Nephron progenitor cell (in vitro differentiated cells): ENCODE measurements at regions not wholly inside any gene's neighbourhood (a gene's known extent, or its start where the extent isn't known, plus 50 kb on each side); places are given as distances from the start of the nearest gene placed in this dataset.

Experiments used
- DNase-seq: peaks from one replicate; pipeline ENCODE4 v3.0.0; 2021
- H3K27ac Mint-ChIP-seq: 2 replicates; pipeline ENCODE4 v1.8.0; 2021; ENCODE audit warnings: mild to moderate bottlenecking, moderate library complexity, mixed read lengths
- H3K27me3 Mint-ChIP-seq: 2 replicates; pipeline ENCODE4 v1.8.0; 2021; ENCODE audit warnings: mild to moderate bottlenecking, low read depth, mixed read lengths; ENCODE audit not compliant: poor library complexity
- H3K36me3 Mint-ChIP-seq: 2 replicates; pipeline ENCODE4 v1.8.0; 2021; ENCODE audit warnings: low read depth, mixed read lengths
- H3K4me1 Mint-ChIP-seq: 2 replicates; pipeline ENCODE4 v1.8.0; 2021; ENCODE audit warnings: mixed read lengths
- H3K4me3 Mint-ChIP-seq: 2 replicates; pipeline ENCODE4 v1.8.0; 2021; ENCODE audit warnings: mild to moderate bottlenecking, moderate library complexity, mixed read lengths
- H3K9me3 Mint-ChIP-seq: 2 replicates; pipeline ENCODE4 v1.8.0; 2021; ENCODE audit warnings: mild to moderate bottlenecking, moderate library complexity, mixed read lengths
- CTCF ChIP-seq: fragments of 200-600 bp; sonication (generic); IDR thresholded peaks from 2 replicates; pipeline ENCODE4 v1.5.0; 2021; ENCODE audit warnings: antibody characterized with exemption

DNA sequence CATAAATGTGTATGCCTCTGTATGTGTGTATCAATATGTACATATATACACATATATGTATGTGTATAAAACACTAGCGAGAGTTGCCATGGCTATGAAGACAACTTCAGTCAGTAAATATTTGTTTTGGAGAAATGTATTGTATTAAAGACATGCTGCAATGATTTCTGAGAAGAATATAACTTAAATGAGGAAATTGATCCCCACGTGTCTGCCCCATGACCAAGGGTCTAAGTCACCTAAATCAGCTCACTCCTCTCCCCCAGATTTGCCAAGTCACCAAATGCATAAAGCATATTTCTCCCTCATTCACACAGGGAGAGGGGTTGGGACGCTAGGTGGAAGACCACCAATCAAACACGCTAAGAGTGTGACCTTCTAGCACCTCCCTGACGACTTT lies 58.3 kb upstream of the LYST start:
- no peak overlapping the region for H3K27ac Mint-ChIP-seq
- no peak for DNase-seq
- peaks cover 37% of the 10 kb centered on the region for H3K4me1 Mint-ChIP-seq
- peaks cover 7% of the 10 kb centered on the region for H3K27me3 Mint-ChIP-seq
- no peaks in the 10 kb centered on the region for H3K9me3 Mint-ChIP-seq
- H3K4me3 Mint-ChIP-seq = no peak overlapping the region
- no peak for TF ChIP-seq CTCF
- no peaks in the 10 kb centered on the region for H3K36me3 Mint-ChIP-seq

- no peaks in the 10 kb centered on the region for H3K9me3 Mint-ChIP-seq
- H3K36me3 Mint-ChIP-seq = no peaks in the 10 kb centered on the region
- TF ChIP-seq CTCF = no peak
- H3K27me3 Mint-ChIP-seq = peaks cover 12% of the 10 kb centered on the region
- no peak for DNase-seq
- peaks cover 52% of the 10 kb centered on the region for H3K4me1 Mint-ChIP-seq
- H3K4me3 Mint-ChIP-seq = no peak overlapping the region
- H3K27ac Mint-ChIP-seq = no peak overlapping the region
These were observed 56.8 kb upstream of the LYST start for GRCh38 chr1:235923466-235924021.

- DNase-seq = no peak
- no peak overlapping the region for H3K4me3 Mint-ChIP-seq
- no peaks in the 10 kb centered on the region for H3K36me3 Mint-ChIP-seq
- H3K9me3 Mint-ChIP-seq = no peaks in the 10 kb centered on the region
- peaks cover 16% of the 10 kb centered on the region for H3K27me3 Mint-ChIP-seq
- peak overlapping the region; percentile 88 for H3K27ac Mint-ChIP-seq
- peaks cover 74% of the 10 kb centered on the region for H3K4me1 Mint-ChIP-seq
- no peak for TF ChIP-seq CTCF
These were observed 54.1 kb upstream of the LYST start for GRCh38 chr1:235920596-235921375.

- peak overlapping the region; percentile 88 for H3K27ac Mint-ChIP-seq
- no peak overlapping the region for H3K4me3 Mint-ChIP-seq
- peaks cover 18% of the 10 kb centered on the region for H3K27me3 Mint-ChIP-seq
- no peaks in the 10 kb centered on the region for H3K36me3 Mint-ChIP-seq
- TF ChIP-seq CTCF = no peak
- no peak for DNase-seq
- H3K9me3 Mint-ChIP-seq = no peaks in the 10 kb centered on the region
- H3K4me1 Mint-ChIP-seq = peaks cover 74% of the 10 kb centered on the region
These were observed 53.2 kb upstream of the LYST start for GRCh38 chr1:235919833-235920441.

GRCh38 chr1:235919127-235919832 lies 52.6 kb upstream of the LYST start:
- Mint-ChIP-seq H3K4me3 (peak overlapping the region; percentile 37), H3K27me3 (peaks cover 18% of the 10 kb centered on the region), H3K9me3 (no peaks in the 10 kb centered on the region), H3K4me1 (peaks cover 71% of the 10 kb centered on the region), H3K27ac (peak overlapping the region; percentile 50), H3K36me3 (no peaks in the 10 kb centered on the region)
- DNase-seq = no peak
- TF ChIP-seq CTCF = no peak
